ENCODE measurements at regions not wholly inside any gene's neighbourhood (a gene's known extent, or its start where the extent isn't known, plus 50 kb on each side); places are given as distances from the start of the nearest gene placed in this dataset.
"Not testable (repeated sequence)": the region's sequence is repeated elsewhere in the genome, so short reads cannot be mapped to it uniquely, and the experiment has no call there.

GRCh38 chr11:19615341-19616183 is 97.1 kb upstream of the NAV2 start:
- intact Hi-C loops (cut with micrococcal nuclease): no loop called here
- Histone ChIP-seq H3K4me2 (replicated peaks; ENCODE audit: low read depth, low read length, poor library complexity, severe bottlenecking) (no peak overlapping the region), H3K79me2 (ENCODE audit: control insufficient read depth, insufficient read depth, low read length) (no peaks in the 10 kb centered on the region), H3K36me3 (replicated peaks in 1 of 2; ENCODE audit: control extremely low read depth in 1 of 2, control insufficient read depth in 1 of 2, extremely low read depth in 1 of 2, insufficient read depth in 2 of 2, low read length in 1 of 2) (no peaks in the 10 kb centered on the region), H3K4me1 (ENCODE audit: control insufficient read depth in 2 of 2, insufficient read depth in 2 of 2, low read length in 2 of 2) (no peaks in the 10 kb centered on the region), H2AFZ (ENCODE audit: insufficient read depth, low read depth, low read length, poor library complexity, severe bottlenecking) (no peak overlapping the region), H4K20me1 (ENCODE audit: control insufficient read depth, insufficient read depth, low read length, poor library complexity, severe bottlenecking) (no peaks in the 10 kb centered on the region), H3K9me3 (ENCODE audit: control extremely low read depth in 1 of 3, control insufficient read depth in 2 of 3, insufficient read depth in 1 of 3, low read length in 2 of 3) (peaks cover 0 to 19% (median 2%) of the 10 kb centered on the region in 3 donors), H3K27ac (ENCODE audit: low read length in 2 of 2) (no peak overlapping the region), H3K9ac (ENCODE audit: low read length) (no peak overlapping the region), H3K27me3 (replicated peaks in 1 of 4; ENCODE audit: control extremely low read depth in 1 of 4, control insufficient read depth in 3 of 4, insufficient read depth in 4 of 4, low read length in 3 of 4) (no peaks in the 10 kb centered on the region), H3K4me3 (ENCODE audit: control extremely low read depth in 1 of 5, extremely low read depth in 1 of 5, insufficient read depth in 1 of 5, low read depth in 2 of 5, low read length in 4 of 5) (no peak overlapping the region)
- Mint-ChIP-seq H3K9me3 (ENCODE audit: insufficient read depth) (peaks cover 12% of the 10 kb centered on the region), H3K4me3 (no peak overlapping the region), H3K27me3 (no peaks in the 10 kb centered on the region), H3K27ac (no peak overlapping the region), H3K4me1 (no peaks in the 10 kb centered on the region)
- CTCF ChIA-PET: no interaction called here
- TF ChIP-seq, protein P1, sequence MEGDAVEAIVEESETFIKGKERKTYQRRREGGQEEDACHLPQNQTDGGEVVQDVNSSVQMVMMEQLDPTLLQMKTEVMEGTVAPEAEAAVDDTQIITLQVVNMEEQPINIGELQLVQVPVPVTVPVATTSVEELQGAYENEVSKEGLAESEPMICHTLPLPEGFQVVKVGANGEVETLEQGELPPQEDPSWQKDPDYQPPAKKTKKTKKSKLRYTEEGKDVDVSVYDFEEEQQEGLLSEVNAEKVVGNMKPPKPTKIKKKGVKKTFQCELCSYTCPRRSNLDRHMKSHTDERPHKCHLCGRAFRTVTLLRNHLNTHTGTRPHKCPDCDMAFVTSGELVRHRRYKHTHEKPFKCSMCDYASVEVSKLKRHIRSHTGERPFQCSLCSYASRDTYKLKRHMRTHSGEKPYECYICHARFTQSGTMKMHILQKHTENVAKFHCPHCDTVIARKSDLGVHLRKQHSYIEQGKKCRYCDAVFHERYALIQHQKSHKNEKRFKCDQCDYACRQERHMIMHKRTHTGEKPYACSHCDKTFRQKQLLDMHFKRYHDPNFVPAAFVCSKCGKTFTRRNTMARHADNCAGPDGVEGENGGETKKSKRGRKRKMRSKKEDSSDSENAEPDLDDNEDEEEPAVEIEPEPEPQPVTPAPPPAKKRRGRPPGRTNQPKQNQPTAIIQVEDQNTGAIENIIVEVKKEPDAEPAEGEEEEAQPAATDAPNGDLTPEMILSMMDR (IDR thresholded peaks at IDR 0.05): no peak
- TF ChIP-seq EZH2 (IDR thresholded peaks at IDR 0.05; ENCODE audit: borderline replicate concordance, insufficient read depth, low read depth, low read length, poor library complexity, severe bottlenecking): no peak
- DNase-seq (no peak), ATAC-seq (ENCODE audit: low read depth) (no peak)
- 90% methylated on average over 3 of the region's 11 CpGs for WGBS (ENCODE audit: insufficient coverage)
- POLR2A ChIA-PET: no interaction called here

DNA sequence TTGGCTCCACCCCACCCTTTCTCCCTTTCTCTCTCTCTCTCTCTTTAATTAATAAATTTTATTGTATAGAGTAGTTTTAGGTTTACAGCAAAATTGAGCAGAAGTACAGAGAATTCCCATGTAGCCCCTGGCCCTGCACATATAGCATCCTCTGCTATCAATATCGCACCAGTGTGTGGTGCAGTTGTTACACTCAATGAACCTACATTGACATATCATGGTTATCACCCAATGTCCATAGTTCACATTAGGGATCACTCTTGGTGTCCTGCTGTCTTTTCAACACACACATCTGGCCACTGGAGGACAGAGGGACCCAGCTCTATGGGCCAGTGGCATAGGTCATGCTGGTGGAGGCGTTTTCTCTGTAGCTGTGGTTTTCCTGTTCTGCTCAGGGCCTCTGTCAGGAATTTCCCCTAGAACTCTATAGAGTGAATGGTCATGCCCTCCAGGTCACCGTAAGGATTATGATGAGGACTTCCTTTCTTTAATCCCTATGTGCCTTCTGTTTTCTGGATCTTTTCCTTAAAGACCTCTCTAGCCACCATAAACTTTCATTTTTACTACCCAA is 98.2 kb upstream of the NAV2 start:
- H3K79me2 ChIP-seq (ENCODE audit: control insufficient read depth, insufficient read depth, low read length): no peaks in the 10 kb centered on the region
- H3K27me3 ChIP-seq (replicated peaks in 1 of 4; ENCODE audit: control extremely low read depth in 1 of 4, control insufficient read depth in 3 of 4, insufficient read depth in 4 of 4, low read length in 3 of 4): no peaks in the 10 kb centered on the region
- no peaks in the 10 kb centered on the region for H3K27me3 Mint-ChIP-seq
- WGBS (ENCODE audit: insufficient coverage): 61% methylated on average over 3 of the region's 3 CpGs
- H3K4me3 Mint-ChIP-seq: no peak overlapping the region
- H4K20me1 ChIP-seq (ENCODE audit: control insufficient read depth, insufficient read depth, low read length, poor library complexity, severe bottlenecking): no peaks in the 10 kb centered on the region
- DNase-seq: no peak
- H2AFZ ChIP-seq (ENCODE audit: insufficient read depth, low read depth, low read length, poor library complexity, severe bottlenecking): no peak overlapping the region
- no peak overlapping the region for H3K9ac ChIP-seq (ENCODE audit: low read length)
- peaks cover 0 to 19% (median 2%) of the 10 kb centered on the region in 3 donors for H3K9me3 ChIP-seq (ENCODE audit: control extremely low read depth in 1 of 3, control insufficient read depth in 2 of 3, insufficient read depth in 1 of 3, low read length in 2 of 3)
- H3K27ac Mint-ChIP-seq: no peak overlapping the region
- no peak overlapping the region for H3K27ac ChIP-seq (ENCODE audit: low read length in 2 of 2)
- intact Hi-C loops (cut with micrococcal nuclease): no loop called here
- H3K4me1 ChIP-seq (ENCODE audit: control insufficient read depth in 2 of 2, insufficient read depth in 2 of 2, low read length in 2 of 2): no peaks in the 10 kb centered on the region
- no peaks in the 10 kb centered on the region for H3K4me1 Mint-ChIP-seq
- H3K36me3 ChIP-seq (replicated peaks in 1 of 2; ENCODE audit: control extremely low read depth in 1 of 2, control insufficient read depth in 1 of 2, extremely low read depth in 1 of 2, insufficient read depth in 2 of 2, low read length in 1 of 2): no peaks in the 10 kb centered on the region
- TF ChIP-seq EZH2 (IDR thresholded peaks at IDR 0.05; ENCODE audit: borderline replicate concordance, insufficient read depth, low read depth, low read length, poor library complexity, severe bottlenecking): no peak
- TF ChIP-seq, protein P1 (IDR thresholded peaks at IDR 0.05): no peak
- H3K9me3 Mint-ChIP-seq (ENCODE audit: insufficient read depth): peaks cover 12% of the 10 kb centered on the region
- POLR2A ChIA-PET: no interaction called here
- H3K4me3 ChIP-seq (ENCODE audit: control extremely low read depth in 1 of 5, extremely low read depth in 1 of 5, insufficient read depth in 1 of 5, low read depth in 2 of 5, low read length in 4 of 5): no peak overlapping the region
- CTCF ChIA-PET: no interaction called here
- no peak overlapping the region for H3K4me2 ChIP-seq (replicated peaks; ENCODE audit: low read depth, low read length, poor library complexity, severe bottlenecking)
- no peak for ATAC-seq (ENCODE audit: low read depth)

DNA sequence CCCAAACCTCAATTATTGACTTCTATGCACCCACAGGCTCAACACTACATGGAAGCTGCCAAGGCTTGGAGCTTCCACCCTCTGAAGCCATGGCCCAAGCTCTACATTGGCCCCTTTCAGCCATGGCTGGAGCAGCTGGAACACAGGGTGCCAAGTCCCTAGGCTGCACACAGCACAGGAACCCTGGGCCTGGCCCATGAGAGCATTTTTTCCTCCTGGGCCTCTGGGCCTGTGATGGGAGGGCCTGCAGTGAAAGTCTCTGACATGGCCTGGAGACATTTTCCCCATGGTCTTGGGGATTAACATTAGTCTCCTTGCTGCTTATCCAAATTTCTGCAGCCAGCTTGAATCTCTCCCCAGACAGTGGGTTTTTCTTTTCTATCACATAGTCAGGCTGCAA is 100.6 kb upstream of the NAV2 start:
- H3K27me3 ChIP-seq (replicated peaks in 1 of 4; ENCODE audit: control extremely low read depth in 1 of 4, control insufficient read depth in 3 of 4, insufficient read depth in 4 of 4, low read length in 3 of 4); H3K27me3 Mint-ChIP-seq; H3K4me1 Mint-ChIP-seq; H3K79me2 ChIP-seq (ENCODE audit: control insufficient read depth, insufficient read depth, low read length); POLR2A ChIA-PET; H3K4me3 ChIP-seq (ENCODE audit: control extremely low read depth in 1 of 5, extremely low read depth in 1 of 5, insufficient read depth in 1 of 5, low read depth in 2 of 5, low read length in 4 of 5); H2AFZ ChIP-seq (ENCODE audit: insufficient read depth, low read depth, low read length, poor library complexity, severe bottlenecking); DNase-seq; H3K4me3 Mint-ChIP-seq; H3K4me1 ChIP-seq (ENCODE audit: control insufficient read depth in 2 of 2, insufficient read depth in 2 of 2, low read length in 2 of 2); CTCF ChIA-PET; H3K9me3 Mint-ChIP-seq (ENCODE audit: insufficient read depth); ATAC-seq (ENCODE audit: low read depth); H3K9ac ChIP-seq (ENCODE audit: low read length); H3K27ac ChIP-seq (ENCODE audit: low read length in 2 of 2); H3K27ac Mint-ChIP-seq; intact Hi-C loops (cut with micrococcal nuclease); H3K36me3 ChIP-seq (replicated peaks in 1 of 2; ENCODE audit: control extremely low read depth in 1 of 2, control insufficient read depth in 1 of 2, extremely low read depth in 1 of 2, insufficient read depth in 2 of 2, low read length in 1 of 2); H3K4me2 ChIP-seq (replicated peaks; ENCODE audit: low read depth, low read length, poor library complexity, severe bottlenecking); H4K20me1 ChIP-seq (ENCODE audit: control insufficient read depth, insufficient read depth, low read length, poor library complexity, severe bottlenecking): not testable (repeated sequence)
- peaks cover 0 to 19% (median 2%) of the 10 kb centered on the region in 3 donors for H3K9me3 ChIP-seq (ENCODE audit: control extremely low read depth in 1 of 3, control insufficient read depth in 2 of 3, insufficient read depth in 1 of 3, low read length in 2 of 3)

All from B cell (primary cell).